HG03139 (cell line): ENCODE measurements at regions not wholly inside any gene's neighbourhood (a gene's known extent, or its start where the extent isn't known, plus 50 kb on each side); places are given as distances from the start of the nearest gene placed in this dataset.
"Not testable (repeated sequence)": the region's sequence is repeated elsewhere in the genome, so short reads cannot be mapped to it uniquely, and the experiment has no call there.

Experiments
- ATAC-seq: cut with Tn5 transposase; IDR thresholded peaks from one replicate; pipeline ENCODE4 v1.9.1; 2021; ENCODE audit not compliant: unreplicated experiment

GRCh38 chr6:92648364-92649086 is 770.8 kb downstream of the EPHA7 start:
- no peak for ATAC-seq

GRCh38 chr6:92647630-92648029 is 771.7 kb downstream of the EPHA7 start:
- no peak for ATAC-seq

DNA sequence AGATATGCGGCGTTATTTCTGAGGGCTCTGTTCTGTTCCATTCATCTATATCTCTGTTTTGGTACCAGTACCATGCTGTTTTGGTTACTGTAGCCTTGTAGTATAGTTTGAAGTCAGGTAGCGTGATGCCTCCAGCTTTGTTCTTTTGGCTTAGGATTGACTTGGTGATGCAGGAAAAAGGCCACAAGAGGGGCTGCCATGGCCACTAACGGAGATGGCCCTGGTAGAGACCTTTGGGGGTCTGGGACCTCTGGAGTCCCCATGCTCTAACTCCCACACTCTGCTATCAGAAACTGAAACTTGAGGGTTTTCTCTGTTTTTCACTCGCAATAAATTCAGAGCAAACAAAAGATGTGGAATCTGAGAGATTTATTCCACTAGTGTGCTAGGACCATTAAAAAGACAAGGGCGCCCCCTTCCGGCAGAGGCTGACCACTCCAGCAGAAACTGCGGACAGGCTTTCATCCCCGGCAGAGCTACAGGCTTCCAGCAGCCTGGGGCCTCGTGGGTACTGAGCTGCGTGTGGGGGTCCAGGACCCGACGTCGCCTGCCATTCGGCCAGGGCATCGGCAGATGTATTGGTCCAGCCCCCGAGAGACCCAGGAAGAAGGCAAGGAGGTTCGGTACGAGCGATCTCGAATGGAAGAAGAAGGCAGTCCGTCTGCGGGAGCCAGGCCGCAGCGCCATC is 775.1 kb downstream of the EPHA7 start:
- ATAC-seq, result not testable (repeated sequence)

DNA sequence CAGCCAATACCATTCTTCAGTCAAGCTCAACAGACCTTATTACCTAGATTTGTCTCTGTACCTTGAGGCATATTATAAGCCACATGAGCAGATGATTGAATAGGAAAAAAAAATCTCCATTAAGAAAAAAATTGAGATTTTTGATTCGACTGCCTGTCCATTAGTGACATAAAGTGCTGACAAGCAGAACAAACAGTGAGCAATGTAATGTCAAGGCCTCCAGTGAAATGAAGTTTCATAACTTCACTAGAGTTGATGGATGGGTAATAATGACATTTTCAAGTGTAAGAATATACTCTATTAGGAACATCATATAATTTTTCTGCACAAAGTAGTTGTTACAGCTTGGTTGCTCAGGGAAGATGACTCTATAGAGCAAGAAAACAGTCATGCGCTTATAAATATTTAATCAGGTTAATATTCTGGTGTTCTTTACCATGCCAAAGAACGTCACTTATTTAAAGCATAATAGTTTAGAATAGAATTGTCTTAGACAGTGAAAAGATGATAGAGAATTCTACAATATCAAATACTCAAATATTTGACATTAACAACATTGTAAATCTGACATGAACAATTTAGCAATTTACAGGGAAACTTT is 783.7 kb downstream of the EPHA7 start:
- ATAC-seq, result no peak

DNA sequence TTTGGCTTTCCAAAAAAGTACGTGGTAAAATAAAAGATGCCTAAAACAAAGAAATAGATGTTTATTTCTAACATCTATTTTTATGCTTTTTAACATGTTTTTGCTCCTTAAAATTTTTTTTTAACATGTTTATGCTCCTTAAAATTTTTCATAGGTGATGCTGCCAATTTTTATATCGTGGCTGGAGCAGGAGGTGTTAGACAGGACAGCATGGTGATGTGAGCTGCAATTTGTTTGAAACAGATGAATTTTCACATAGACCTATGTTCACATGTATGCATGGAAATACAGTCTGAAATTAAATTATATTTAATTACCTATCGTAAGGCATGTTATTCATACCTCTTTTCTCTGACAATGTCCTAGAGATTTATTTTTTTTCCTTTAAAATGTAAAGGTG is 784.8 kb downstream of the EPHA7 start:
- ATAC-seq, result no peak

DNA sequence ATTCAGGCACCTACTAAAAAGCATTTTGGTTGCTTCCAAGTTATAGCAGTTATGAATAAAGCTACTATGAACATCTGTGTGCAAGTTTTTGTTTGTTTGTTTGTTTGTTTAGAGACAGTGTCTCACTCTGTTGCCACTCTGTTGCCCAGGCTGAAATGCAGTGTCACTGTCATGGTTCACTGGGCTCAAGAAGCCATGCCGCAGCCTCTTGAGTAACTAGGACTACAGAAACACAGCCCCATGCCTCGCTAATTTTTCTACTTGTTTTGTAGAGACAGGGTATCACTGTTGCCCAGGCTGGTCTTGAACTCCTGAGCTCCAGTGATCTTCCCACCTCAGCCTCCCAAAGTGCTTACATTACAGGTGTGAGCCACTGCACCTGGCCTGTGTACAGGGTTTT is 795.9 kb downstream of the EPHA7 start:
- no peak for ATAC-seq

GRCh38 chr6:92617721-92618120 is 801.6 kb downstream of the EPHA7 start:
- no peak for ATAC-seq

DNA sequence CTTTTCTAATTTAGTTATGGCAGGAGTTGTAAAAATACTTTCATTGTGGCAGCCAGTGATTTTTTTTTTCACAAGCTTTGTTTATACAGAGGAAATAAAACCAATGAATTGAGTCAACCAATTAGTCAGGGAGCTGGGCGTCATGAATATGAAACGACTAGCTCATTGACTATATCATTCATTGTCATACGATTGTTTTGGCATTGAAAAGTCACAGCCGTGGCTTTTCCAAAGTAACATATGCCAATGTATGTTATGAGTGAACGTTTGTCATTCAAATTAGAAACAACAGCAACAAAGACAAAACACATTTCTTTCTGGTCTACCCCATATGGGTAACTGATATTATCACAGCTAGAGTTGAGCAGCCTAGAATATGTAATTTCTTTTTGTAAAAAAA is 810.6 kb downstream of the EPHA7 start:
- ATAC-seq, result no peak

GRCh38 chr6:92593201-92593600 is 826.2 kb downstream of the EPHA7 start:
- ATAC-seq, result no peak

DNA sequence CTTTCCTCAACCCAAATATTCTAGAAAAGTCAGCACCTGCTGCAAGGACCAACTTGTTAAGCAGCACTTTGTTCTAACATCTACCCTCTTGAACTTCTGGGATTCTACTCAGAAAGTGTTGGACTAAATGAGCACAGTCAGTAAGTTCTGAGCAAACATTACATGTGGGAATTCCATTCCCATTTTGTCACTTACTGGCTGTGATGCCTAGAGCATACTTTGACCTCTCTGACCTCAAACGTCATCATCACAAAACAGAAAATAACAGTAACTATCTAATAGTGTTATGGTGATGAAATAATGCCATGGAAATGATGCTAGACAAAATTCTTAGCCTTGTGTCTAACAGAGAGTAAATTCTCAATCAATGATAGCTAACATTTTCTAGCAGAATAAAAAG is 829.4 kb downstream of the EPHA7 start:
- no peak for ATAC-seq

GRCh38 chr6:92588148-92588547 is 831.2 kb downstream of the EPHA7 start:
- no peak for ATAC-seq

DNA sequence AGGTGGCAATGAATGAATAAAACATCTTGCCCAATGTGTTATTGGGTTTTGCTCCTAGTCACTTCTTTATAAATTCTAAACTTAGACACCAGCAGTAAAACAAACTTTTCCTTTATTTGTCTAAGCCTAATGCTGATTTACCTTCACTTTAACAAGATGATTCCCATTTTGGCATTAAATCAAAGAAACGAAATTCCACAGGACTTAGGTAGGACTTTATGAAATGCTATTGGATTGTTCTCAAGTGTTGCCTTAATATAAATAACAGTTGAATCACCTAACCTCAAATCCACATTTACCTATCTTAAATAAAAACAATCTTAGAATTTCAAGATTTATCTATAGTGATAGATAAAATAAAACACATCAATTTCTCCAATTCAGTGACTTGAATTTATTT is 831.8 kb downstream of the EPHA7 start:
- no peak for ATAC-seq

DNA sequence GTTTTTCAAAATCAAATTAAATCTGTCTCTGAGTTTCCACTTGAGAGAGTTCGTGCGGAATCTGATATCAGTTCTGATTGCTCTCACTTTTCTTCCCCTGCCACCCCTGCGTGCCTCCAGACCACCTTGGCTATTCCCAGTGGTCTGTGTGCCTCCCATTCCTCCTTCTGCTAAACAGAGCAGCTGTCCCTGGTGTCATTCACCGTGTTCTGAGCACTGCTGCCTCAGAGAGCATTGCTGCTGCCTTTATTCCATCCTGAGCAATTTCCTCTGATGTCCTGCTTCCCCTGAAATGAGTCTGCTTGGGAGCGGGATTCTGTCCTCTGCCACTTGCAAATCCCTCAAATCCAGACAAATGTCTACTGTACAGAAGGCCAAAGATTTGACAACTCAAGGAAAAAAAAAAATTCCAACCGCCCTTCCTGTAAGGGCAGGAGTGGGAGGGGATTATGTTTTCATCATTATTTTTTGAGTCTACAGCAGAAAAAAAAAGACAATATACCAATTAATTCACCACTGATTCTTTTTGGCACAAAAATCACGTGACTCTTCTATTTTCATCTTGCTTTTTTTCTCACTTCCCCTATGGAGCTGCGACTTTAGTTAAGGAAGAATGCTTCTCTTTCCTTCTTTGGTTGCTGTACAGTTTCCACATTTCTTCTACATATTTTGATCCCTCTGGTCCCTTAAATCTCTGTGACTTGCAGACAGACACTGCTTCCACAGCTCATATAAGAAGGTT is 833.0 kb downstream of the EPHA7 start:
- ATAC-seq, result no peak

GRCh38 chr6:92582211-92582610 is 837.1 kb downstream of the EPHA7 start:
- no peak for ATAC-seq

DNA sequence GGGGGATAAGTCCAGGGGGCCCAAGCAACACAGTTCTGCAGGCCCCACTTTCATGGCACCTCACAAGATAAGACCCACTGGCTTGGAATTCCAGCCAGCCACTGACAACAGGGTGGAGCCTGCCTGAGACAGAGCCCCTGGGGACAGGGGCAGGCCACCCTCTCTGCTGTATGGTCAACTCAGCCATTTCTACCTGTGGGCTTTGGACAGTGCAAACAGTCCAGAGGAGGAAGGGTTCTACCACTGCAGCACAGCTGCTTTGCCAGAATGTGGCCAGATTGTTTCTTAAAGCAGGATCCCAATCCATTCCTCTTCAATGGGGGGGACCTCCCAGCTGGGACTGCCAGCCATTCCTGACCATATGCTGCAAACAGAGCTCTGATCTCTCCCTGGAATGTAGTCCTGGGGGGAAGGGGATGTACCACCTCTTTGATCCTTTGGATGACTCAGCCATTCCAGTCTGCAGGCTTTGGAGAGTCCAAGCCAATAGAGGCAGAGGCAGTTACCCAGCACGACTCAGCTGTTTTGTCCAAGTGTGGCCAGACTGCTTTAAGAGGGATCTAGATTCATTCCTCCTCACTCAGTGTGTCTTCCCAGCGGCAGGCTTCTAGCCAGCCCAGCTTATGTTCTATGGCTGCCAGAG is 842.2 kb downstream of the EPHA7 start:
- no peak for ATAC-seq

DNA sequence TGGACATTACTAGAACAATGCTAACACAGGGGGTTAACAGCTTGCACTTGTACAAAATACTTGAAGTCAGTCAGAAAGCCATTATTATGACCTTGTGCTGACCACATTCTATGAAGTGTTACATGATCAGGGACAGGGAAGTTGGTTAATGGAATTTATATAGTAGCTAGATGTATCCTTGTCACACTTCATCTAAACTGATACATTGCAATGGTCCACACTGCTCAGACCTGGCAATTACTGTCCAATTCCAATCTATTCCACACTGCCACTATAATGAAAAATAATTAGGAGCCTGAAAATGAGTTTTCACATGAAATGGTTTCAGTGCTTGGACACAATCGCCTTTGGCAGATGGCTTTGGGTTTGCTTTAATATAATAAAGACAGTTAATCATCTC is 850.8 kb downstream of the EPHA7 start:
- no peak for ATAC-seq

DNA sequence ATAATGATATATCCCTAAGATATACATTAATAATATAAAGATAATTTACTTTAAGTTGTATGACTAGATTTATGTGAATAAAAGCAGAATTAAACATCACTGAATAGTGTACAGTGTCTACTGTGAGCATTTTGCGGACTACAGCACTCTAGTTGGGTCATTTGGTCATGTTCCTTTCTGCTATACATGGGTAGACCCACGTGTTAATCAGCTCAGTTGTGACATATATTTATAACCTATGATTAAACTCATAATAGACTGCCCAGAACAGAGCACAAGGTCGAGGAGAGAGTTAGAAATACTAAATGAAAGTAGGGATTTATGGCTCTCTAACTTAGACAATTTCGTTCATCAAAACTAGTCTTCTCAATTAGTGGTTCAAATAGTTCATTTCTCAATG is 852.7 kb downstream of the EPHA7 start:
- ATAC-seq, result no peak

DNA sequence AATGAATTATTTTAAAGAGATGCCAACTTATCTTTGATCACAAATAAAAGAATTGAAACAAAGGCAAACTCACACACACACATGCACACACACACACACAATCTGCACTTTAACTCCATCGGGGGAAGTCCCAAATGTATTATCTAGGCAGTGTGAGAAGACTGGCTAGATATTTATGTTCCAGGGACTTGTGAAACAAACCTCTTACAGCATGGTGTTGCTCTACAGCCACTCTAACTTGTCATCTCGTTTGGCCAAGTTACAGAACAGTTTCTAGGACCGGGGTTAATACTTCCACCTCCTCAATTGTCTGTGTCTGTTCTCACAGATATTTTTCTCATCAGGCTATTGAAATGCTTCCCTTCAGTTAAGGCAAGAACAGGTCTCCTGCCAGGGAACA is 855.0 kb downstream of the EPHA7 start:
- no peak for ATAC-seq

DNA sequence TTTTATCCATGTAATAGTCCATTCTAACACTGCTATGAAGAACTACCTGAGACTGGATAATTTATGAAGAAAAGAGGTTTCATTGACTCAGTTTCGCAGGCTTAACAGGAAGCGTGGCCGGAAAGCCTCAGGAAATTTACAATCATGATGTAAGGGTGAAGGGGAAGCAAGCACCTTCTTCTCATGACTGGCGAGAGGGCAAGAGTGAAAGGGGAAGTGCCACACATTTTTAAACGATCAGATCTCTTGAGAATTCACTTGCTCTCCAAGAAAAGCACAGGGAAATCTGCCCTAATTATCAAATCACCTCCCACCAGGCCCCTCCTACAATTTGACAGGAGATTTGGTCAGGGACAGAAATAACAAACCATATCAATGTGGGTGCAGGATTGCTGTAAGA is 859.7 kb downstream of the EPHA7 start:
- ATAC-seq, result no peak

DNA sequence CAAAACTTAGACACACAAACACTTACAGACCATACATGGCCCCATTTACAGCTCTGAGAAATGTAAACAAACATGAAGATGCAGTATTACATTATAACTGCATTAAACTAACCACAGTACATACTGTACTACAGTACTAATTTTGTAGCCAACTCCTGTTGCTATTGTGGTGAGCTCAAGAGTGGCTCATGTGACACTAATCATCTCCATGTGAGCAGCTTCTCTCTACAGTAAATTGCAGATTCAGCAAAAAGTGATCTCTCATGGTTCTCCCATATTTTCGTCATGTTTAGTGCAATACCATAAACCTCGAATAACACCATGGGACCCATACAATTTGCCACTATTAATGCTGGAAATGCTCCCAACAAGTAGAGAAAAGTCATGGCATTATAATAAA is 860.4 kb downstream of the EPHA7 start:
- ATAC-seq, result no peak

- no peak for ATAC-seq
These were observed 868.9 kb downstream of the EPHA7 start for GRCh38 chr6:92550501-92550900.
